GM12878 (cell line): ENCODE measurements at regions not wholly inside any gene's neighbourhood (a gene's known extent, or its start where the extent isn't known, plus 50 kb on each side); places are given as distances from the start of the nearest gene placed in this dataset.

Experiments
- CREB1 ChIP-seq: IDR thresholded peaks from 2 replicates; pipeline ENCODE4 v1.6.1; 2012; ENCODE audit warnings: low read depth, mild to moderate bottlenecking, inconsistent platforms
- EP300 ChIP-seq, 2 experiments: fragments of 150-350 bp in 1 of 2; IDR thresholded peaks; 2 replicates each; pipeline ENCODE4 v1.6.1; 2011 to 2012; ENCODE audit warnings: low read depth in 2 of 2, low read length in 2 of 2, borderline replicate concordance in 1 of 2, improper control_type of control experiment in 1 of 2, inconsistent platforms in 1 of 2; ENCODE audit not compliant: control insufficient read depth in 1 of 2
- NR2F1 ChIP-seq: fragments of 450-650 bp; conservative IDR thresholded peaks from 2 replicates; pipeline ENCODE4 v1.6.1; 2017; ENCODE audit warnings: mild to moderate bottlenecking
- POLR2AphosphoS5 ChIP-seq: IDR thresholded peaks from 2 replicates; pipeline ENCODE4 v1.6.1; 2011; ENCODE audit warnings: mild to moderate bottlenecking, low read length, inconsistent platforms
- RBBP5 ChIP-seq: fragments of 200-600 bp; sonication (generic); conservative IDR thresholded peaks from 2 replicates; pipeline ENCODE4 v1.6.1; 2016
- SIN3A ChIP-seq: IDR thresholded peaks from 2 replicates; pipeline ENCODE4 v1.6.1; 2012; ENCODE audit warnings: low read depth, low read length, improper control_type of control experiment
- ZNF274 ChIP-seq: IDR thresholded peaks from one replicate; pipeline ENCODE4 v1.8.0; 2011; ENCODE audit not compliant: insufficient read length, insufficient read depth
- TF ChIP-seq, protein P1 (sequence below), 3 experiments: IDR thresholded peaks in 2 of 3; conservative IDR thresholded peaks in 1 of 3; 2 replicates each; pipeline ENCODE4 v1.5.1; 2011; ENCODE audit warnings: low read depth in 3 of 3, low read length in 3 of 3, mild to moderate bottlenecking in 3 of 3, control low read depth in 2 of 3, moderate library complexity in 2 of 3, inconsistent platforms in 1 of 3, mixed read lengths in 1 of 3; ENCODE audit not compliant: control insufficient read depth in 2 of 3, insufficient read depth in 1 of 3; ENCODE audit errors: extremely low read depth in 1 of 3
- TF ChIP-seq, protein P2 (sequence below): IDR thresholded peaks from 2 replicates; pipeline ENCODE4 v1.6.1; 2011; ENCODE audit warnings: low read depth, mild to moderate bottlenecking, low read length, moderate library complexity, borderline replicate concordance; ENCODE audit errors: extremely low read depth
- TF ChIP-seq, protein P3 (sequence below): IDR thresholded peaks from 2 replicates; pipeline ENCODE4 v1.6.1; 2011; ENCODE audit warnings: low read depth, low read length, improper control_type of control experiment, borderline replicate concordance
- TF ChIP-seq, protein P4 (sequence below): IDR thresholded peaks from 2 replicates; pipeline ENCODE4 v1.6.1; 2012; ENCODE audit warnings: low read length, inconsistent platforms

DNA sequence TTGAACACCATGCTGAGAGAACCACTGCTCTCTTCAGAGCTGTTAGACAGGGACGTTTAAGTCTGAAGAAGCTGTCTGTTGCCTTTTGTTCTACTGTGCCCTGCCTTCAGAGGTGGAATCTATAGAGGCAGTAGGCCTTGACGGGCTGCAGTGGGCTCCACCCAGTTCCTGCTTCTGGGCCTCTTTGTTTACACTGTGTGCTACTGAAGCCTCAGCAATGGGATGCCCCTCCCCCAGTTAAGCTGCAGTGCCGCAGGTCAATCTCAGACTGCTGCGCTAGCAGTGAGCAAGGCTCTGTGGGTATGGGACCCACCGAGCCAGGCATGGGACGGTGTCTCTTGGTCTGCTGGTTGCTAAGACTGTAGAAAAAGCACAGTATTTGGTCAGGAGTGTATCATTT is 162.3 kb upstream of the NXPH2 start:
- no peak for TF ChIP-seq CREB1
- TF ChIP-seq, protein P1, sequence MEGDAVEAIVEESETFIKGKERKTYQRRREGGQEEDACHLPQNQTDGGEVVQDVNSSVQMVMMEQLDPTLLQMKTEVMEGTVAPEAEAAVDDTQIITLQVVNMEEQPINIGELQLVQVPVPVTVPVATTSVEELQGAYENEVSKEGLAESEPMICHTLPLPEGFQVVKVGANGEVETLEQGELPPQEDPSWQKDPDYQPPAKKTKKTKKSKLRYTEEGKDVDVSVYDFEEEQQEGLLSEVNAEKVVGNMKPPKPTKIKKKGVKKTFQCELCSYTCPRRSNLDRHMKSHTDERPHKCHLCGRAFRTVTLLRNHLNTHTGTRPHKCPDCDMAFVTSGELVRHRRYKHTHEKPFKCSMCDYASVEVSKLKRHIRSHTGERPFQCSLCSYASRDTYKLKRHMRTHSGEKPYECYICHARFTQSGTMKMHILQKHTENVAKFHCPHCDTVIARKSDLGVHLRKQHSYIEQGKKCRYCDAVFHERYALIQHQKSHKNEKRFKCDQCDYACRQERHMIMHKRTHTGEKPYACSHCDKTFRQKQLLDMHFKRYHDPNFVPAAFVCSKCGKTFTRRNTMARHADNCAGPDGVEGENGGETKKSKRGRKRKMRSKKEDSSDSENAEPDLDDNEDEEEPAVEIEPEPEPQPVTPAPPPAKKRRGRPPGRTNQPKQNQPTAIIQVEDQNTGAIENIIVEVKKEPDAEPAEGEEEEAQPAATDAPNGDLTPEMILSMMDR (IDR thresholded peaks at IDR 0.05 in 2 of 3, conservative IDR thresholded peaks at IDR 0.05 in 1 of 3; ENCODE audit: control insufficient read depth in 2 of 3, extremely low read depth in 1 of 3, insufficient read depth in 1 of 3, low read depth in 3 of 3, low read length in 3 of 3): no peak
- TF ChIP-seq POLR2AphosphoS5: no peak
- no peak for TF ChIP-seq NR2F1
- no peak for TF ChIP-seq SIN3A
- no peak for TF ChIP-seq RBBP5
- TF ChIP-seq, protein P2, sequence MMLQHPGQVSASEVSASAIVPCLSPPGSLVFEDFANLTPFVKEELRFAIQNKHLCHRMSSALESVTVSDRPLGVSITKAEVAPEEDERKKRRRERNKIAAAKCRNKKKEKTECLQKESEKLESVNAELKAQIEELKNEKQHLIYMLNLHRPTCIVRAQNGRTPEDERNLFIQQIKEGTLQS: no peak
- TF ChIP-seq, protein P3, sequence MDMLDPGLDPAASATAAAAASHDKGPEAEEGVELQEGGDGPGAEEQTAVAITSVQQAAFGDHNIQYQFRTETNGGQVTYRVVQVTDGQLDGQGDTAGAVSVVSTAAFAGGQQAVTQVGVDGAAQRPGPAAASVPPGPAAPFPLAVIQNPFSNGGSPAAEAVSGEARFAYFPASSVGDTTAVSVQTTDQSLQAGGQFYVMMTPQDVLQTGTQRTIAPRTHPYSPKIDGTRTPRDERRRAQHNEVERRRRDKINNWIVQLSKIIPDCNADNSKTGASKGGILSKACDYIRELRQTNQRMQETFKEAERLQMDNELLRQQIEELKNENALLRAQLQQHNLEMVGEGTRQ: no peak
- no peak for TF ChIP-seq ZNF274
- TF ChIP-seq, protein P4, sequence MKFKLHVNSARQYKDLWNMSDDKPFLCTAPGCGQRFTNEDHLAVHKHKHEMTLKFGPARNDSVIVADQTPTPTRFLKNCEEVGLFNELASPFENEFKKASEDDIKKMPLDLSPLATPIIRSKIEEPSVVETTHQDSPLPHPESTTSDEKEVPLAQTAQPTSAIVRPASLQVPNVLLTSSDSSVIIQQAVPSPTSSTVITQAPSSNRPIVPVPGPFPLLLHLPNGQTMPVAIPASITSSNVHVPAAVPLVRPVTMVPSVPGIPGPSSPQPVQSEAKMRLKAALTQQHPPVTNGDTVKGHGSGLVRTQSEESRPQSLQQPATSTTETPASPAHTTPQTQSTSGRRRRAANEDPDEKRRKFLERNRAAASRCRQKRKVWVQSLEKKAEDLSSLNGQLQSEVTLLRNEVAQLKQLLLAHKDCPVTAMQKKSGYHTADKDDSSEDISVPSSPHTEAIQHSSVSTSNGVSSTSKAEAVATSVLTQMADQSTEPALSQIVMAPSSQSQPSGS: no peak
- no peak for TF ChIP-seq EP300 (IDR thresholded peaks at IDR 0.05; ENCODE audit: borderline replicate concordance in 1 of 2, control insufficient read depth in 1 of 2, low read depth in 2 of 2, low read length in 2 of 2)
